ENCODE measurements at regions not wholly inside any gene's neighbourhood (a gene's known extent, or its start where the extent isn't known, plus 50 kb on each side); places are given as distances from the start of the nearest gene placed in this dataset.

DNA sequence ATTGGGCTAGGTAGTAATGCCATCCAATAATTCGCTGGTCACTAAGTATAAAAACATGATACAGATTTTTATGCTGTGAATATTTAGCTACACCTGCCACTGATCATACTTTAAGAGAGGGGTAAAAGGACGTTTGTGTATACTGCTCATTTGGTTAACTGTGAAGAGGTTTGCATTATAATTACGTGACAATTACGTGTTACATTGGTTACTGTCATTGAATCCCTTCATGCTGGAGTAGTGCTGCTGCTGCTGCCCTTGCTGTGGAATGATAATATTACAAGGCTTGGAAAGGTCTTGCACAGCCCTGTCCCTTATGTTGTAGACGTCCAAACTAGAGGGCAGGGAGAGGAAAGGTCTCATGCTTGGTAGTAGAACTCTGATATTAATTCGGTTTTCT is 312.2 kb upstream of the ATP2B1 start:
- TF ChIP-seq, protein P1, sequence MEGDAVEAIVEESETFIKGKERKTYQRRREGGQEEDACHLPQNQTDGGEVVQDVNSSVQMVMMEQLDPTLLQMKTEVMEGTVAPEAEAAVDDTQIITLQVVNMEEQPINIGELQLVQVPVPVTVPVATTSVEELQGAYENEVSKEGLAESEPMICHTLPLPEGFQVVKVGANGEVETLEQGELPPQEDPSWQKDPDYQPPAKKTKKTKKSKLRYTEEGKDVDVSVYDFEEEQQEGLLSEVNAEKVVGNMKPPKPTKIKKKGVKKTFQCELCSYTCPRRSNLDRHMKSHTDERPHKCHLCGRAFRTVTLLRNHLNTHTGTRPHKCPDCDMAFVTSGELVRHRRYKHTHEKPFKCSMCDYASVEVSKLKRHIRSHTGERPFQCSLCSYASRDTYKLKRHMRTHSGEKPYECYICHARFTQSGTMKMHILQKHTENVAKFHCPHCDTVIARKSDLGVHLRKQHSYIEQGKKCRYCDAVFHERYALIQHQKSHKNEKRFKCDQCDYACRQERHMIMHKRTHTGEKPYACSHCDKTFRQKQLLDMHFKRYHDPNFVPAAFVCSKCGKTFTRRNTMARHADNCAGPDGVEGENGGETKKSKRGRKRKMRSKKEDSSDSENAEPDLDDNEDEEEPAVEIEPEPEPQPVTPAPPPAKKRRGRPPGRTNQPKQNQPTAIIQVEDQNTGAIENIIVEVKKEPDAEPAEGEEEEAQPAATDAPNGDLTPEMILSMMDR (IDR thresholded peaks at IDR 0.05): no peak

DNA sequence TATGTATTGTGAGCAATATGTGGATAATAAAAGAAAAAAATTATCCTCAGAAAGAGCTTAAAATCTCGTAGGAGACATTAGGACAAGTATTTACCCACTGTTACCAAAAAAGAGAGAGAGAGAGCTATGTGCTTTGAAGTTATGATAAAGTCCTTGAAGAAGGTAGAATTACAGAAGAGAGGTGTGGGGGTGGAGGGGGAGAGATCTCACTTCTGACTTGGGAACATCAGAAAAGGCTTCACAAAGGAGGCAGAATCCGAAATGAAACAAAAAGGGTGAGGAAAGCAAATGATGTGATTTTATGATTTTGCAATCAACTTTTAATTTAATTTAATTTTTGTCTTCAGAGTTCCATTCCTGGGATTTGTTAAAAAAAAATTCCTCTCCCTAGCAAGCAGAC is 311.8 kb upstream of the ATP2B1 start:
- TF ChIP-seq, protein P1 (IDR thresholded peaks at IDR 0.05): no peak

DNA sequence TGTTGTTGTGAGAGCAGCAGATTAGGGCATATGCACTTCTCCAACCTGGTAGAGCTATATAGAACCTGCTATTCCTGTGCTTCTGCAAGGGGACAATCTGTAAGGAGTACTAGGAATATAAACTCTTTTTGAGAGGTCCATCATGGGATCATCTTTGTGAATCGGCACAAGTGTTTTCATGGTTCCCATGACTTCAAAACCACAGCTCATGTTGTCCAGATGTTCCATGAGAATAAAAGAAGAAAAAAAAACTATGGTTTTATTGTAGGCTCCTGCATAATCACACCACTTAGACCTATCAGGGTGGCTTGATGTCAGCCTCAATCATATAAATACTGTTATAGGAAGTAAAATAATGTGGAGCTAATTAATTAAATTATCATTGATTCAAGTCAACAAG is 311.4 kb upstream of the ATP2B1 start:
- TF ChIP-seq, protein P1 (IDR thresholded peaks at IDR 0.05): no peak

DNA sequence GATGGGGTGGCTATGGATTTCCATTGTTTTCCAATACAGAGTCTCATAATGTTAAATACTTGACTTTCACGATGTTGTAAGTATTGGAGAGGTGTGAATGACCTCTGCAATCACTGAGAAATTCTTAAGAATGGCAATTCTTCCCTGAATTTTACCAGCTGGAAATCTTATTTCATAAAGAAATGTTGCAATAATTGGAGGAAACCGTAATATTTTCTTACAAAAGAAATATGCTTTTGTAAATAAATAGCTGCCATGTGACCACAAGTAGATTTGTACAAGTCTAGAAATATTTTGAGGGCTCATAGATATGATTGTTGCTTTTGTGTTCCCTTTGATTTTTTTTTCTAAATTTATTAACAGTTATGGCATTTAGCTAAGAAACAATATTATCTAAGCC is 308.7 kb upstream of the ATP2B1 start:
- TF ChIP-seq, protein P1 (IDR thresholded peaks at IDR 0.05): no peak

DNA sequence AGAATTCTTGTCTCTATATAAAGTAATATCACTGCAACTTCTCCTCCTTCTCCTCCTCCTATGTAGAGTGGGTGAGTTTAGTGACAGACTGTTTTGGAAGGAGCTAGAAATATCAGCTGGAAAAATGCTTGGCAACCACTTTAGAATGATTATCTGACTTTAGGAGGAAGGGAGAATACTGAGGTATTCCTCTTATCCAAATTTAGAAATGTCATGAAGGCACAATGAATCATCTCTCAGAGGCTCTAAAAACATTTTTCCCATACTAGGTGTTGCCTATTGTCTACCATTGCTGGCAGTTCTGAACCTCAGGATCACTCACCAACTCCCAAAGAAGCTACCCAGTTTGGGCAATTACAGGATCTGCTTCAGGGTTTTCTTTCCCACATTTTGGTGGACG is 306.6 kb upstream of the ATP2B1 start:
- TF ChIP-seq, protein P1 (IDR thresholded peaks at IDR 0.05): no peak

DNA sequence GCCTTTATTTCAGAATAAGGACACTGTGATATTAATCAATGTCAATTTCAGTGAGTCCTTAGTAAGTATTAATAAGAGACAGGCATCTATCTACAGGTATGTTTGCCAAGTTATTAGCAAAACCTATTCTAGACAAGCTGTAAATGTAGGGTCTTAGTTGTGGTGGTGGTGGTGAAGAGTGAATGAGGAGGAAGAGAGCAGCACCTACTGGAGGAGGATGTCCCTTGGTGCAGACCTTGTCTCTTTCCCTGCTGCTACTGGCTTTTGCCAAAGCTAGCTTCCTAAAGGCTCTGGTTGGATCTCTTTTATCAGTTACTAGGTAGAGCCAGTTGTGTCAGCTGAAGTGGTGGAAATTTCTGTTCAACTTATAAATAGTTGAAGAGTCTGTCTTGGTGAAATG is 304.8 kb upstream of the ATP2B1 start:
- TF ChIP-seq, protein P1 (IDR thresholded peaks at IDR 0.05): no peak

DNA sequence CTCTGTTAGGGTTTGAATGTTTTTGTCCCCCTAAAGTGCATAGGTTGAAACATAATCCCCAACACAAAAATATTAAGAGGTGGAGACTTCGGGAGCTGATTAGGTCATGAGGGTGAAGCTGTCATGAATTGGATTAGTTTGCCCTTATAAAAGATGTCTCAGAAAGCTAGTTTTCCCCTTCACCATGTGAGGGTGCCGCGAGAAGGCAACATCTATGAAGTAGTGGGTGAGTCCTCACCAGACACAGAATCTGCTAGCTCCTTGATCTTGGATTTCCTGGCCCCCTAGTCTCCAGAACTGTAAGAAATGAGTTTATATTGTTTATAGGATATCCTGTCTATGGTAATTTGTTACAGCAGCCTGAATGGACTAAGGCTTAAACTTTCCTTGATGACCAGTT is 301.5 kb upstream of the ATP2B1 start:
- TF ChIP-seq, protein P1 (IDR thresholded peaks at IDR 0.05): no peak

DNA sequence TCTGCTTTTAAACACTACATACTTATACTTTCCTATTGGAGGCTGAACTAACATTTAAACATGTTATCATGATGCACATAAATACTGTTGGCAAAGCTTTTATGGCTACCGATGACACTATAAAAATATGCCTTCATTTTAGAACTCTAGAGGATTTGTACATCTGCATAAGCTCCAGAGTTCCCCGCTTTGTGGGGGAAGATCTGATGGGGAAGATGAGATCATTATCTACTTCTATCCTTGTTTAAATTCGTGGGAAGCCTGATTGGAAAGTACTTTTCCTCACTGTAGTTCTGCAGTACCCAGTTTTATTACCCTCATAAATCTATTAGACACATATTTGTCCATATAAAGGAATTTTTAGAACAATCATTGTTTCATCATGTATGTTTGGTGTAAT is 299.6 kb upstream of the ATP2B1 start:
- TF ChIP-seq, protein P1 (IDR thresholded peaks at IDR 0.05): no peak

Data from LNCAP (cell line).